ENCODE measurements at regions not wholly inside any gene's neighbourhood (a gene's known extent, or its start where the extent isn't known, plus 50 kb on each side); places are given as distances from the start of the nearest gene placed in this dataset.

DNA sequence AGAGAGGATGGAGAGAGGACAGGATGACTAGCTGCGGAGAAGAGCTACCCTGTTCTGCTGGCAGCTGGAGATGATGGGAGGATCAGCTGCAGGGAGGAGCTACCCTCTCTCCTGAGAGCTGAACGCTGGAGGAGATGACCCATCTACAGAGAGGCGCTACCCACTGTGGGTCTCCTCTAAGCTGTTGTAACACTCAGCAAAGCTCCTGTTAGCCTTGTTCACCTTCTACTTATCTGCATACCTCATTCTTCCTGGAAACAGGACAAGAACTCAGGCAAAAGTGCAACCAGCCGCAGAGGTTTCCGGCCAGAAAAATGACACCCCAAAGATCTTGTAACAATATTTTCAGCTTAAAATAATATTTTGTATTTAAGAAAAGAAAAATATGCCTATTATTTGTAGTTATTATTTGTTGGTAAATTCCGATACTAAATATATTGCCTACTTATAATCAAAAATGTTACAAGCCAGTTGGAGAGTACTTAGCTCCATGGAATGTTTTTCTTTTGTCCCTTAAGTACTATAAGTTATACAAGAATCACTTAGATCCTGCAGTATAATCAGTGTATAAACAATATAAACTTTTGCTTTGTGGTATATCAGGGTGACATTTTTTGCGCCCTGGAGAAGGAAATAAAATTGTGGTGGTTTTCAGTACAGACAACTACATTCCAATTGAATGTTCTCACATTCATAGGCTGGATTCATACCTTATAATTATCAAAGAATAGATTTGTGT is 1188.0 kb upstream of the CADM2 start:
- TF ChIP-seq, protein P1, sequence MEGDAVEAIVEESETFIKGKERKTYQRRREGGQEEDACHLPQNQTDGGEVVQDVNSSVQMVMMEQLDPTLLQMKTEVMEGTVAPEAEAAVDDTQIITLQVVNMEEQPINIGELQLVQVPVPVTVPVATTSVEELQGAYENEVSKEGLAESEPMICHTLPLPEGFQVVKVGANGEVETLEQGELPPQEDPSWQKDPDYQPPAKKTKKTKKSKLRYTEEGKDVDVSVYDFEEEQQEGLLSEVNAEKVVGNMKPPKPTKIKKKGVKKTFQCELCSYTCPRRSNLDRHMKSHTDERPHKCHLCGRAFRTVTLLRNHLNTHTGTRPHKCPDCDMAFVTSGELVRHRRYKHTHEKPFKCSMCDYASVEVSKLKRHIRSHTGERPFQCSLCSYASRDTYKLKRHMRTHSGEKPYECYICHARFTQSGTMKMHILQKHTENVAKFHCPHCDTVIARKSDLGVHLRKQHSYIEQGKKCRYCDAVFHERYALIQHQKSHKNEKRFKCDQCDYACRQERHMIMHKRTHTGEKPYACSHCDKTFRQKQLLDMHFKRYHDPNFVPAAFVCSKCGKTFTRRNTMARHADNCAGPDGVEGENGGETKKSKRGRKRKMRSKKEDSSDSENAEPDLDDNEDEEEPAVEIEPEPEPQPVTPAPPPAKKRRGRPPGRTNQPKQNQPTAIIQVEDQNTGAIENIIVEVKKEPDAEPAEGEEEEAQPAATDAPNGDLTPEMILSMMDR (conservative IDR thresholded peaks at IDR 0.05; ENCODE audit: low read length) = no peak
- TF ChIP-seq EZH2phosphoT487 (IDR thresholded peaks at IDR 0.05; ENCODE audit: borderline replicate concordance, low read depth, low read length) = no peak

Data from OCI-LY7 (cell line).